ENCODE measurements at regions not wholly inside any gene's neighbourhood (a gene's known extent, or its start where the extent isn't known, plus 50 kb on each side); places are given as distances from the start of the nearest gene placed in this dataset.
"Not testable (repeated sequence)": the region's sequence is repeated elsewhere in the genome, so short reads cannot be mapped to it uniquely, and the experiment has no call there.

- no peak for ATAC-seq (replicated peaks)
- peaks cover 5 to 12% of the 10 kb centered on the region in 2 donors for H3K4me1 Mint-ChIP-seq (ENCODE audit: low read depth in 2 of 2)
- DNase-seq, result no peak
Measured at GRCh38 chr2:212723226-212723625, 184.6 kb upstream of the ERBB4 start.

DNA sequence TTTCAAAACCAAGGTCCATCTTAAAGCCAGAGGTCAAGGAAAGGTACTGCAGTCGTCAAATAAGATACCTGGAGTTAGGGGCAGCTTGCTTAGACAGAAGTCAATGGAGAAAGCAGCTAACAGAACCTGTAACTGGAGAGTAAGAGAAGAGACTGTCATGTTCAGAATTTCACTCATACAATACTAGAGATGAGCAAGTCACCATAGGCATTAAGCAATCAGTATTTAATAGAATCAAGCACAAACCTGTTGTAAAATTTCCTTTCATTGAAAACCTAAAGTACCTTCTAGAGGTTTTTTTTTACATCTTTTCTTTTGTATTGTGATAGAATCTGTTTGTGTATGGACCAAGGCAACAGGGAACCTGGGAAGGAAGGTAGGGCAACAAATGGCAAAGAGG, 183.4 kb upstream of the ERBB4 start:
- Mint-ChIP-seq H3K27ac (no peak overlapping the region), H3K9me3 (peaks cover 0 to 4% of the 10 kb centered on the region in 2 donors)

More at GRCh38 chr2:212723226-212723625, 184.6 kb upstream of the ERBB4 start:
- H3K9me3 Mint-ChIP-seq, result peaks cover 0 to 4% of the 10 kb centered on the region in 2 donors
- H3K27me3 Mint-ChIP-seq, result no peaks in the 10 kb centered on the region
- no peak overlapping the region for H3K27ac Mint-ChIP-seq
- no peak overlapping the region for H3K4me3 Mint-ChIP-seq
- no peaks in the 10 kb centered on the region for H3K36me3 Mint-ChIP-seq (ENCODE audit: insufficient read depth)

DNA sequence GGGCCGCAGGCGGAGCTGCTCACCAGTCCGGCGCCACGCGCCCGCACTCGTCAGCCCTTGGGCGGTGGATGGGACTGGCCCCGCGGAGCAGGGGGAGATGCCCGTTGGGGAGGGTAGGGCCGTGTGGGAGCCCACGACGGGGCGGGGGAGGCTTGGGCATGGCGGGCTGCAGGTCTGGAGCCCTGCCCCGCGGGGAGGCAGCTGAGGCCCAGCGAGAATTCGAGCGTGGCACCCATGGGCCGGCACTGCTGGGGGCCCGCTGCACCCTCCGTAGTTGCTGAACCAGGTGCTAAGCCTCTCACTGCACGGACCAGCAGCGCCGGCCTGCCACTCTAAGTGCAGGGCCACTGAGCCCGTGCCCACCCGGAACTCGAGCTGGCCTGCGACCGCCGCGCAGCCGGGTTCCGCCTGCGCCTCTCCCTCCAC, 182.4 kb upstream of the ERBB4 start:
- ATAC-seq (replicated peaks) (no peak), DNase-seq (no peak)
- Mint-ChIP-seq H3K27ac (no peak overlapping the region), H3K9me3 (peaks cover 0 to 4% of the 10 kb centered on the region in 2 donors), H3K4me1 (ENCODE audit: low read depth in 2 of 2) (peaks cover 5 to 12% of the 10 kb centered on the region in 2 donors), H3K4me3 (no peak overlapping the region), H3K36me3 (ENCODE audit: insufficient read depth) (no peaks in the 10 kb centered on the region), H3K27me3 (no peaks in the 10 kb centered on the region)

More for the DNA sequence above, 183.4 kb upstream of the ERBB4 start:
- no peak for ATAC-seq (replicated peaks)
- Mint-ChIP-seq H3K27me3 (no peaks in the 10 kb centered on the region), H3K4me3 (no peak overlapping the region), H3K36me3 (ENCODE audit: insufficient read depth) (no peaks in the 10 kb centered on the region), H3K4me1 (ENCODE audit: low read depth in 2 of 2) (peaks cover 5 to 12% of the 10 kb centered on the region in 2 donors)
- DNase-seq, result no peak

DNA sequence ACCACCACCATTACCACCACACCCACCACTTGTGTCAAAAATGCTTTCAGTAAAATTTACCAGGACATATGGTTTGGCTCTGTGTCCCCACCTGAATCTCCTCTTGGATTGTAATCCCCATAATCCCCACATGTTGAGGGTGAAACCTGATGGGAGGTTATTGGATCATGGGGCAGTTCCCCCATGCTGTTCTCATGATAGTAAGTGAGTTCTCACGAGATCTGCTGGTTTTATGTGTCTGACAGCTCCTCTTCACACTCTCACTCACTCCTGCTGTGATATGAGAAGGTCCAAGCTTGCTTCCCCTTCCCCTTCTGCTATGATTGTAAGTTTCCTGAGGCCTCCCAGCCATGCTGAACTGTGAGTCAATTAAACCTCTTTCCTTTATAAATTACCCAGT, 176.8 kb upstream of the ERBB4 start:
- not testable (repeated sequence) for H3K4me3 Mint-ChIP-seq; ATAC-seq (replicated peaks); H3K4me1 Mint-ChIP-seq (ENCODE audit: low read depth in 2 of 2); H3K27ac Mint-ChIP-seq; H3K27me3 Mint-ChIP-seq; DNase-seq; H3K9me3 Mint-ChIP-seq; H3K36me3 Mint-ChIP-seq (ENCODE audit: insufficient read depth)

DNA sequence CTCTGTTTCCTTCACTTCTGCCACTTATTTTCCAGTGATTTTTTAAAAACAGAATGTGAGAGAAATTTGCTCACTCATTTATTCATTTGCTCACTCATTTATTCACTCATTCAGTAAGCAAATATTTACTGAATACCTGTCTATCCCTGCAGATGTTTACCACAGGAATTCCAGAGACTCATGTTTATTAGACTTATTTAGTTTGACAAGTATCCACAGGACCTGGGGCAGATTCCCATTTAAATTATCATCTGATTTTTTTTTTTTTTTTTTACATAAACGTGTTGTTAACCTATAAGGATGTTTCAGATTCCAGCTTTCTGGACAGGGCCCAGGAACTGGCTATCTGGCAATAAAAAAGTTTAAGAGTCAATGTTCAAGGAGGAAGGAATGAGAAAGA, 175.1 kb upstream of the ERBB4 start:
- no peaks in the 10 kb centered on the region for H3K4me1 Mint-ChIP-seq (ENCODE audit: low read depth in 2 of 2)
- peaks cover 0 to 2% of the 10 kb centered on the region in 2 donors for H3K9me3 Mint-ChIP-seq
- H3K27me3 Mint-ChIP-seq, result no peaks in the 10 kb centered on the region
- no peak overlapping the region for H3K27ac Mint-ChIP-seq
- H3K36me3 Mint-ChIP-seq (ENCODE audit: insufficient read depth), result no peaks in the 10 kb centered on the region
- ATAC-seq (replicated peaks), result no peak
- DNase-seq, result no peak
- H3K4me3 Mint-ChIP-seq, result no peak overlapping the region

GRCh38 chr2:212712991-212713390, 174.4 kb upstream of the ERBB4 start:
- no peaks in the 10 kb centered on the region for H3K27me3 Mint-ChIP-seq
- H3K9me3 Mint-ChIP-seq, result peaks cover 0 to 2% of the 10 kb centered on the region in 2 donors
- no peaks in the 10 kb centered on the region for H3K4me1 Mint-ChIP-seq (ENCODE audit: low read depth in 2 of 2)
- H3K4me3 Mint-ChIP-seq, result no peak overlapping the region
- DNase-seq (no peak), ATAC-seq (replicated peaks) (no peak)
- H3K27ac Mint-ChIP-seq, result no peak overlapping the region
- no peaks in the 10 kb centered on the region for H3K36me3 Mint-ChIP-seq (ENCODE audit: insufficient read depth)

- no peak overlapping the region for H3K27ac Mint-ChIP-seq
- H3K27me3 Mint-ChIP-seq, result no peaks in the 10 kb centered on the region
- ATAC-seq (replicated peaks), result no peak
- no peaks in the 10 kb centered on the region for H3K36me3 Mint-ChIP-seq (ENCODE audit: insufficient read depth)
- H3K4me1 Mint-ChIP-seq (ENCODE audit: low read depth in 2 of 2), result no peaks in the 10 kb centered on the region
- H3K9me3 Mint-ChIP-seq, result peaks cover 0 to 2% of the 10 kb centered on the region in 2 donors
- DNase-seq, result no peak
- H3K4me3 Mint-ChIP-seq, result no peak overlapping the region
Measured at GRCh38 chr2:212712466-212712865, 173.9 kb upstream of the ERBB4 start.

GRCh38 chr2:212711856-212712255, 173.3 kb upstream of the ERBB4 start:
- Mint-ChIP-seq H3K4me1 (ENCODE audit: low read depth in 2 of 2) (no peaks in the 10 kb centered on the region), H3K27ac (no peak overlapping the region), H3K4me3 (no peak overlapping the region), H3K9me3 (peaks cover 0 to 2% of the 10 kb centered on the region in 2 donors), H3K27me3 (no peaks in the 10 kb centered on the region), H3K36me3 (ENCODE audit: insufficient read depth) (no peaks in the 10 kb centered on the region)
- ATAC-seq (replicated peaks) (no peak), DNase-seq (no peak)

- H3K4me1 Mint-ChIP-seq (ENCODE audit: low read depth in 2 of 2), result no peaks in the 10 kb centered on the region
- no peaks in the 10 kb centered on the region for H3K36me3 Mint-ChIP-seq (ENCODE audit: insufficient read depth)
- H3K9me3 Mint-ChIP-seq, result peaks cover 0 to 4% of the 10 kb centered on the region in 2 donors
- H3K27ac Mint-ChIP-seq, result no peak overlapping the region
- no peak for DNase-seq
- ATAC-seq (replicated peaks), result no peak
- no peak overlapping the region for H3K4me3 Mint-ChIP-seq
- no peaks in the 10 kb centered on the region for H3K27me3 Mint-ChIP-seq
Measured at GRCh38 chr2:212709280-212709679, 170.7 kb upstream of the ERBB4 start.

- H3K27me3 Mint-ChIP-seq, result no peaks in the 10 kb centered on the region
- no peak overlapping the region for H3K27ac Mint-ChIP-seq
- no peak for DNase-seq
- no peak overlapping the region for H3K4me3 Mint-ChIP-seq
- H3K36me3 Mint-ChIP-seq (ENCODE audit: insufficient read depth), result no peaks in the 10 kb centered on the region
- H3K9me3 Mint-ChIP-seq, result peaks cover 0 to 4% of the 10 kb centered on the region in 2 donors
- ATAC-seq (replicated peaks), result no peak
- no peaks in the 10 kb centered on the region for H3K4me1 Mint-ChIP-seq (ENCODE audit: low read depth in 2 of 2)
Measured at GRCh38 chr2:212708355-212708754, 169.8 kb upstream of the ERBB4 start.

DNA sequence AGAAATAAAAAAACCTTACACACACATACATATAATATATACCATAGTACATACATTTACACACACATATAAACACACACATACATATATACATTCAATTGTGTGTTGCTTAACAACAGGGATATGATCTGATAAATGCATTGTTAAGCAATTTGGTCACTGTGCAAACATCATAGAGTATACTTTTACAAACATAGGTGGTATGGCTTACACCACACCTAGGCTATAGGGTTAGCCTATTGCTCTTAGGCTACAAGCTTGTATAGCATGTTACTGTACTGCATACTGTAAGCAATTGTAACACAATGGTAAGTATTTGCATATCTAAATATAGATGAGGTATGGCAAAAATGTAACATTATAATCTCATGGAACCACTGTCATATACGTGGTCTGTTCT, 156.8 kb upstream of the ERBB4 start:
- H3K27ac Mint-ChIP-seq, result no peak overlapping the region
- ATAC-seq (replicated peaks) (no peak), DNase-seq (no peak)
- H3K4me1 Mint-ChIP-seq (ENCODE audit: low read depth in 2 of 2), result no peaks in the 10 kb centered on the region
- H3K27me3 Mint-ChIP-seq, result no peaks in the 10 kb centered on the region
- H3K4me3 Mint-ChIP-seq, result no peak overlapping the region
- H3K36me3 Mint-ChIP-seq (ENCODE audit: insufficient read depth), result no peaks in the 10 kb centered on the region
- no peaks in the 10 kb centered on the region for H3K9me3 Mint-ChIP-seq

- H3K36me3 Mint-ChIP-seq (ENCODE audit: insufficient read depth), result no peaks in the 10 kb centered on the region
- H3K9me3 Mint-ChIP-seq, result no peaks in the 10 kb centered on the region
- ATAC-seq (replicated peaks), result no peak
- no peaks in the 10 kb centered on the region for H3K4me1 Mint-ChIP-seq (ENCODE audit: low read depth in 2 of 2)
- no peak for DNase-seq
- no peak overlapping the region for H3K27ac Mint-ChIP-seq
- H3K4me3 Mint-ChIP-seq, result no peak overlapping the region
- H3K27me3 Mint-ChIP-seq, result no peaks in the 10 kb centered on the region
Measured at GRCh38 chr2:212694398-212694797, 155.8 kb upstream of the ERBB4 start.

GRCh38 chr2:212692466-212692865, 153.9 kb upstream of the ERBB4 start:
- Mint-ChIP-seq H3K4me3 (no peak overlapping the region), H3K27me3 (no peaks in the 10 kb centered on the region), H3K27ac (no peak overlapping the region), H3K9me3 (no peaks in the 10 kb centered on the region), H3K36me3 (ENCODE audit: insufficient read depth) (no peaks in the 10 kb centered on the region), H3K4me1 (ENCODE audit: low read depth in 2 of 2) (no peaks in the 10 kb centered on the region)
- ATAC-seq (replicated peaks), result no peak
- no peak for DNase-seq

GRCh38 chr2:212686285-212686895, 147.8 kb upstream of the ERBB4 start:
- DNase-seq (peak; percentile 44 to 53 (median 45)), ATAC-seq (replicated peaks) (peak; percentile 61)
- H3K27me3 Mint-ChIP-seq, result no peaks in the 10 kb centered on the region
- no peak overlapping the region for H3K27ac Mint-ChIP-seq
- no peaks in the 10 kb centered on the region for H3K4me1 Mint-ChIP-seq (ENCODE audit: low read depth in 2 of 2)
- H3K36me3 Mint-ChIP-seq (ENCODE audit: insufficient read depth), result no peaks in the 10 kb centered on the region
- H3K9me3 Mint-ChIP-seq, result no peaks in the 10 kb centered on the region
- no peak overlapping the region for H3K4me3 Mint-ChIP-seq

Measured in effector memory CD8-positive, alpha-beta T cell (primary cell).